ENCODE measurements at regions not wholly inside any gene's neighbourhood (a gene's known extent, or its start where the extent isn't known, plus 50 kb on each side); places are given as distances from the start of the nearest gene placed in this dataset.
"Not testable (repeated sequence)": the region's sequence is repeated elsewhere in the genome, so short reads cannot be mapped to it uniquely, and the experiment has no call there.

- Histone ChIP-seq H3K4me1 (ENCODE audit: control insufficient read depth, insufficient read depth, low read length) (no peaks in the 10 kb centered on the region), H3K27me3 (ENCODE audit: control insufficient read depth, insufficient read depth, low read length) (no peaks in the 10 kb centered on the region), H3K4me3 (ENCODE audit: low read depth, low read length) (no peak overlapping the region), H3K36me3 (ENCODE audit: control insufficient read depth, insufficient read depth, low read length) (no peaks in the 10 kb centered on the region), H3K27ac (ENCODE audit: low read depth, low read length) (no peak overlapping the region), H3K9me3 (ENCODE audit: control insufficient read depth, insufficient read depth, low read length) (no peaks in the 10 kb centered on the region)
- WGBS (ENCODE audit: insufficient coverage): no CpG with 5 or more reads among the region's 1 CpG
- no peak for DNase-seq (ENCODE audit: low read depth in 4 of 6, low spot score in 6 of 6)
Measured at GRCh38 chr3:89946884-89947283, 839.5 kb downstream of the EPHA3 start.

GRCh38 chr3:89947337-89947954 is 840.0 kb downstream of the EPHA3 start:
- H3K27ac ChIP-seq (ENCODE audit: low read depth, low read length): no peak overlapping the region
- H3K4me1 ChIP-seq (ENCODE audit: control insufficient read depth, insufficient read depth, low read length): no peaks in the 10 kb centered on the region
- DNase-seq (ENCODE audit: low read depth in 4 of 6, low spot score in 6 of 6): no peak
- H3K27me3 ChIP-seq (ENCODE audit: control insufficient read depth, insufficient read depth, low read length): no peaks in the 10 kb centered on the region
- H3K9me3 ChIP-seq (ENCODE audit: control insufficient read depth, insufficient read depth, low read length): no peaks in the 10 kb centered on the region
- 87% methylated on average over 4 of the region's 5 CpGs for WGBS (ENCODE audit: insufficient coverage)
- no peak overlapping the region for H3K4me3 ChIP-seq (ENCODE audit: low read depth, low read length)
- H3K36me3 ChIP-seq (ENCODE audit: control insufficient read depth, insufficient read depth, low read length): no peaks in the 10 kb centered on the region

- no peaks in the 10 kb centered on the region for H3K9me3 ChIP-seq (ENCODE audit: control insufficient read depth, insufficient read depth, low read length)
- no peak overlapping the region for H3K27ac ChIP-seq (ENCODE audit: low read depth, low read length)
- DNase-seq (ENCODE audit: low read depth in 4 of 6, low spot score in 6 of 6): no peak
- no peaks in the 10 kb centered on the region for H3K4me1 ChIP-seq (ENCODE audit: control insufficient read depth, insufficient read depth, low read length)
- H3K36me3 ChIP-seq (ENCODE audit: control insufficient read depth, insufficient read depth, low read length): no peaks in the 10 kb centered on the region
- H3K27me3 ChIP-seq (ENCODE audit: control insufficient read depth, insufficient read depth, low read length): no peaks in the 10 kb centered on the region
- no peak overlapping the region for H3K4me3 ChIP-seq (ENCODE audit: low read depth, low read length)
Measured at GRCh38 chr3:89948008-89948407, 840.6 kb downstream of the EPHA3 start.

DNA sequence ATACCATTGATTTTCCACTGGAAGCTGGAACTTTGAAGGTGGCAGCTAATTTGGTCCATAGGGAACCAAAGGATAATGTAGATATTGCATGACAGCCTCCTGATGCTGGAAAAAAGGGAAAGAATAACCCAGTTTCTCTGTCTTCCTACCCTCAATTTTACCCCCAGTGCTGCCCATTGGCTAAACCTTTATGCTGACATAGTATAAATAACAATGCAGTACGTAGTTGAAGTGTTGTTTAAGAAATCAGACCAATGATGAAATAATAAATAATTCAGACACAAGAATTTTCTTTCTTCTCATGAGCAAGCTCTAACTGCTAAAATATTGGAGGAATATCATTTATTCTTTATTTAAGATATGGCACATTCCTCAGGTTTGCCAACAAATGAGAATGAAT is 843.4 kb downstream of the EPHA3 start:
- Histone ChIP-seq H3K36me3 (ENCODE audit: control insufficient read depth, insufficient read depth, low read length) (no peaks in the 10 kb centered on the region), H3K4me3 (ENCODE audit: low read depth, low read length) (no peak overlapping the region), H3K27ac (ENCODE audit: low read depth, low read length) (no peak overlapping the region), H3K4me1 (ENCODE audit: control insufficient read depth, insufficient read depth, low read length) (no peaks in the 10 kb centered on the region), H3K27me3 (ENCODE audit: control insufficient read depth, insufficient read depth, low read length) (no peaks in the 10 kb centered on the region), H3K9me3 (ENCODE audit: control insufficient read depth, insufficient read depth, low read length) (no peaks in the 10 kb centered on the region)
- DNase-seq (ENCODE audit: low read depth in 4 of 6, low spot score in 6 of 6): no peak
- WGBS (ENCODE audit: insufficient coverage): no CpG with 5 or more reads among the region's 1 CpG

DNA sequence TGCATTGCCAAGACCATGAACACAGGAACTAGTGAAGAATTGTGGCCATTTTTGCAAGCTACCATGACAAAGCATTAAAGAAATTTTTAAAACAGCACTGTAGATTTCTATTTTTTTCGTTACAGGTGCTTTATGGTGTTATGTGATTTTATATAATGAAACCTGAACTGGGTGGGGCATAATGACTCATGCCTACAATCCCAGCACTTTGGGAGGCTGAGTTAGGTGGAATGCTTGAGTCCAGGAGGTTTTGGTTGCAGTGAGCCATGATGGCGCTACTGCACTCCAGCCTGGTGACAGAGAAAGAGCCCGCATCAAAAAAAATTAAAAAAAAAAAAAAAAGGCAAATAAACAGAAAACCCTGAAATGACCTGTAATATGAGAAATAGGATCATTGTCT is 846.7 kb downstream of the EPHA3 start:
- Histone ChIP-seq H3K36me3 (ENCODE audit: control insufficient read depth, insufficient read depth, low read length) (no peaks in the 10 kb centered on the region), H3K27me3 (ENCODE audit: control insufficient read depth, insufficient read depth, low read length) (no peaks in the 10 kb centered on the region), H3K9me3 (ENCODE audit: control insufficient read depth, insufficient read depth, low read length) (no peaks in the 10 kb centered on the region), H3K4me1 (ENCODE audit: control insufficient read depth, insufficient read depth, low read length) (no peaks in the 10 kb centered on the region), H3K27ac (ENCODE audit: low read depth, low read length) (no peak overlapping the region), H3K4me3 (ENCODE audit: low read depth, low read length) (no peak overlapping the region)
- no CpG with 5 or more reads among the region's 3 CpGs for WGBS (ENCODE audit: insufficient coverage)
- DNase-seq (ENCODE audit: low read depth in 4 of 6, low spot score in 6 of 6): no peak

DNA sequence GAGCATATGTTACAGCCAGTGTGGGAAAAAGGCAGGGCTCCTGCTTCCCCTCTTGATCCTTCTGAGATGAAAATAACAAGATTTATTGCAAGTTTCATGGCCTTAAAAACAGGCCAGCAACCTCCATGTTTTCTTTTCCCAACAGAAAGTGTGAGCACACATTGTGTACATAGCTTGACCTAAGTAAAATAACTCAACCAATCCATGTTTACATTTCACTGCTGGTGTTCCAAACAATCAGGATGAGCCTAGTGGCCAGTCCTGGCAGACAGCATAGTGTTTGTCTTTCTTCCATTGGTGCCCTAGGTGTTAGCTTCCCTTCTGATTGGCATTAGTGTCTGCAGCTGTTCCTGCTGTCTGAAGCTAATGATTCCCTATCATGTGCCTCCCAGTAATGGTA is 847.7 kb downstream of the EPHA3 start:
- no peaks in the 10 kb centered on the region for H3K9me3 ChIP-seq (ENCODE audit: control insufficient read depth, insufficient read depth, low read length)
- no peak overlapping the region for H3K27ac ChIP-seq (ENCODE audit: low read depth, low read length)
- DNase-seq (ENCODE audit: low read depth in 4 of 6, low spot score in 6 of 6): peak in 1 of 6 donors; percentile 28
- H3K27me3 ChIP-seq (ENCODE audit: control insufficient read depth, insufficient read depth, low read length): no peaks in the 10 kb centered on the region
- H3K4me3 ChIP-seq (ENCODE audit: low read depth, low read length): no peak overlapping the region
- H3K4me1 ChIP-seq (ENCODE audit: control insufficient read depth, insufficient read depth, low read length): no peaks in the 10 kb centered on the region
- H3K36me3 ChIP-seq (ENCODE audit: control insufficient read depth, insufficient read depth, low read length): no peaks in the 10 kb centered on the region

DNA sequence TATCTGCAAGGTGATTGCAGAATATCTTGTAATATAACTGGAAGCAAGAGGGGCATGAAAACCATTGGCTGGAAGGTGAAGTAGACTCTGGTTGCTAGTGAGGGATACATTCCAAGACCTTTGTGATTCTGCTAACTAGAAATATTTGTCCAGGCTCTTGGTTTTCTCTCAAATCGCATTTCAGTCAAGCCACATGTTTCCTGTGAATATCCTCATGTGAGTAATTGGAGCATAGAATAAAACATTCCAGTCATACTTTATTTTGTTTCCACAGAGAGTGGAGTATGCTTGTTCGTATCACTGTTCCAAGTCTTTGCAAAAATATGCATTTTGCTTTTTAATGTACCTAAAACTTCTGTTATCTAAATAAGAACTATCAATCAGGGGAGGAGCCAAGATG is 850.0 kb downstream of the EPHA3 start:
- H3K27ac ChIP-seq (ENCODE audit: low read depth, low read length): no peak overlapping the region
- DNase-seq (ENCODE audit: low read depth in 4 of 6, low spot score in 6 of 6): no peak

DNA sequence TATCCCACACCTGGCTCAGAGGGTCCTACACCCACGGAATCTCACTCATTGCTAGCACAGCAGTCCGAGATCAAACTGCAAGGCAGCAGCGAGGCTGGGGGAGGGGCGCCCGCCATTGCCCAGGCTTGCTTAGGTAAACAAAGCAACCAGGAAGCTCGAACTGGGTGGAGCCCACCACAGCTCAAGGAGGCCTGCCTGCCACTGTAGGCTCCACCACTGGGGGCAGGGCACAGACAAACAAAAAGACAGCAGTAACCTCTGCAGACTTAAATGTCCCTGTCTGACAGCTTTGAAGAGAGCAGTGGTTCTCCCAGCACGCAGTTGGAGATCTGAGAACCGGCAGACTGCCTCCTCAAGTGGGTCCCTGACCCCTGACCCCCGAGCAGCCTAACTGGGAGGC is 850.7 kb downstream of the EPHA3 start:
- H3K4me1 ChIP-seq (ENCODE audit: control insufficient read depth, insufficient read depth, low read length); H3K9me3 ChIP-seq (ENCODE audit: control insufficient read depth, insufficient read depth, low read length); DNase-seq (ENCODE audit: low read depth in 4 of 6, low spot score in 6 of 6); H3K4me3 ChIP-seq (ENCODE audit: low read depth, low read length); H3K27me3 ChIP-seq (ENCODE audit: control insufficient read depth, insufficient read depth, low read length); H3K27ac ChIP-seq (ENCODE audit: low read depth, low read length); H3K36me3 ChIP-seq (ENCODE audit: control insufficient read depth, insufficient read depth, low read length): not testable (repeated sequence)
- 52% methylated on average over 8 of the region's 9 CpGs for WGBS (ENCODE audit: insufficient coverage)

More for the DNA sequence above, 850.0 kb downstream of the EPHA3 start:
- Histone ChIP-seq H3K4me3 (ENCODE audit: low read depth, low read length) (no peak overlapping the region), H3K4me1 (ENCODE audit: control insufficient read depth, insufficient read depth, low read length) (no peaks in the 10 kb centered on the region), H3K9me3 (ENCODE audit: control insufficient read depth, insufficient read depth, low read length) (no peaks in the 10 kb centered on the region), H3K27me3 (ENCODE audit: control insufficient read depth, insufficient read depth, low read length) (no peaks in the 10 kb centered on the region), H3K36me3 (ENCODE audit: control insufficient read depth, insufficient read depth, low read length) (no peaks in the 10 kb centered on the region)
- WGBS (ENCODE audit: insufficient coverage): no CpG with 5 or more reads among the region's 2 CpGs

DNA sequence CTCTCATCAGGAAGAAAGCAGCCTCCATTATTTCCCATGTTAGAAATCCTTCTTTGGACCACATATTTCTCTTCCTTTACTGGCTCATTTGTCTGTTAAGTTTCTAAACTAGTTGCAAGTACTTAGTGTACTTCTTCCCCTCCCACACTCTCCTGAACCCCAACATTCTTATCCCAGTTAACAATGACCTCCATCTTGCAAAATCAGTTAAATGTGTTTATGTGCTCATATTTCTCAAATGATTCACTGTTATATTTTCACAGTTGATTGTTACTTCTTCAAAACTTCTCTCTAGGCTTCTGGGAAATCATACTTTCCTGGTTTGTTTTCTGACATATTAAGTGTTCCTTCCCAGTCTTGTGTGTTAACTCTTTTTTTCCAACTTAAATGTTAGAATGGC is 856.9 kb downstream of the EPHA3 start:
- Histone ChIP-seq H3K4me3 (ENCODE audit: low read depth, low read length) (no peak overlapping the region), H3K36me3 (ENCODE audit: control insufficient read depth, insufficient read depth, low read length) (no peaks in the 10 kb centered on the region), H3K4me1 (ENCODE audit: control insufficient read depth, insufficient read depth, low read length) (no peaks in the 10 kb centered on the region), H3K9me3 (ENCODE audit: control insufficient read depth, insufficient read depth, low read length) (no peaks in the 10 kb centered on the region), H3K27ac (ENCODE audit: low read depth, low read length) (no peak overlapping the region), H3K27me3 (ENCODE audit: control insufficient read depth, insufficient read depth, low read length) (no peaks in the 10 kb centered on the region)
- no peak for DNase-seq (ENCODE audit: low read depth in 4 of 6, low spot score in 6 of 6)

- Histone ChIP-seq H3K27me3 (ENCODE audit: control insufficient read depth, insufficient read depth, low read length) (no peaks in the 10 kb centered on the region), H3K36me3 (ENCODE audit: control insufficient read depth, insufficient read depth, low read length) (no peaks in the 10 kb centered on the region), H3K4me1 (ENCODE audit: control insufficient read depth, insufficient read depth, low read length) (no peaks in the 10 kb centered on the region), H3K4me3 (ENCODE audit: low read depth, low read length) (no peak overlapping the region), H3K9me3 (ENCODE audit: control insufficient read depth, insufficient read depth, low read length) (no peaks in the 10 kb centered on the region), H3K27ac (ENCODE audit: low read depth, low read length) (no peak overlapping the region)
- WGBS (ENCODE audit: insufficient coverage): 90% methylated on average over 3 of the region's 5 CpGs
- no peak for DNase-seq (ENCODE audit: low read depth in 4 of 6, low spot score in 6 of 6)
Measured at GRCh38 chr3:89966877-89967665, 859.6 kb downstream of the EPHA3 start.
